ENCODE measurements at regions not wholly inside any gene's neighbourhood (a gene's known extent, or its start where the extent isn't known, plus 50 kb on each side); places are given as distances from the start of the nearest gene placed in this dataset.

DNA sequence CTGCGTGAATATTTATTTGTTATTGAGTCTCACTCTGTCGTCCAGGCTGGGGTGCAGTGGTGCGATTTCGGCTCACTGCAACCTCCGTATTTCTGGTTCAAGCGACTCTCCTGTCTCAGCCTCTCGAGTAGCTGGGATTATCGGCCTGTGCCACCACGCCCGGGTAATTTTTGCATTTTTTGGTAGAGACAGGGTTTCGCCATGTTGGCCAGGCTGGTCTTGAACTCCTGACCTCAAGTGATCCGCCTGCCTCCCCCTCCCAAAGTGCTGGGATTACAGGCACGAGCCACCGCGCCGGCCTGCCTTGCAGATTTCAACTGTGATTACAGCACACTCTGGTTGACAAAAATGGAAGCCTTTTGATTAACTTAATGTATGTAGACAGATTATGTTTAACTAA, 730.0 kb upstream of the VSTM2A start:
- no TSS peak for BruUV-seq (replicated peaks)
- no peaks in the 10 kb centered on the region for H4K20me1 ChIP-seq (ENCODE audit: control insufficient read depth, insufficient read depth)
- 46% methylated on average over 16 of the region's 16 CpGs for WGBS (ENCODE audit: insufficient coverage, insufficient replicate concordance, low lambda C conversion rate, missing lambda C conversion rate)
- no peak for FAIRE-seq
- H3K36me3 ChIP-seq (ENCODE audit: control insufficient read depth in 2 of 2, insufficient read depth in 2 of 2, low read length in 1 of 2): no peaks in the 10 kb centered on the region
- POLR2A ChIA-PET: no interaction called here
- TF ChIP-seq EGR1 (IDR thresholded peaks at IDR 0.05; ENCODE audit: borderline replicate concordance in 1 of 2, low read depth in 2 of 2, low read length in 2 of 2): no peak
- TF ChIP-seq, protein P1, sequence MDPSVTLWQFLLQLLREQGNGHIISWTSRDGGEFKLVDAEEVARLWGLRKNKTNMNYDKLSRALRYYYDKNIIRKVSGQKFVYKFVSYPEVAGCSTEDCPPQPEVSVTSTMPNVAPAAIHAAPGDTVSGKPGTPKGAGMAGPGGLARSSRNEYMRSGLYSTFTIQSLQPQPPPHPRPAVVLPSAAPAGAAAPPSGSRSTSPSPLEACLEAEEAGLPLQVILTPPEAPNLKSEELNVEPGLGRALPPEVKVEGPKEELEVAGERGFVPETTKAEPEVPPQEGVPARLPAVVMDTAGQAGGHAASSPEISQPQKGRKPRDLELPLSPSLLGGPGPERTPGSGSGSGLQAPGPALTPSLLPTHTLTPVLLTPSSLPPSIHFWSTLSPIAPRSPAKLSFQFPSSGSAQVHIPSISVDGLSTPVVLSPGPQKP (IDR thresholded peaks at IDR 0.05; ENCODE audit: low read depth, low read length): no peak
- TF ChIP-seq NFYB (IDR thresholded peaks at IDR 0.05; ENCODE audit: insufficient read depth, low read depth, low read length): no peak
- no peak for TF ChIP-seq RFX5 (IDR thresholded peaks at IDR 0.05; ENCODE audit: low read depth, low read length)
- no peak for TF ChIP-seq RCOR1 (conservative IDR thresholded peaks at IDR 0.05; ENCODE audit: low read depth, low read length)
- TF ChIP-seq FOS (IDR thresholded peaks at IDR 0.05; ENCODE audit: borderline replicate concordance, extremely low read depth, insufficient read length): no peak
- H3K9me3 ChIP-seq (replicated peaks; ENCODE audit: control insufficient read depth, insufficient read depth, low read length): no peaks in the 10 kb centered on the region
- H3K4me2 ChIP-seq (ENCODE audit: control insufficient read depth, insufficient read depth): no peak overlapping the region
- SMC1A ChIA-PET (ENCODE audit: uncharacterized antibody, unreplicated experiment): no interaction called here
- H3K9ac ChIP-seq (ENCODE audit: control insufficient read depth, insufficient read depth, low read length): no peak overlapping the region
- H3K4me1 ChIP-seq (ENCODE audit: control insufficient read depth, insufficient read depth, low read length): no peaks in the 10 kb centered on the region
- H3K27me3 ChIP-seq (replicated peaks in 1 of 2; ENCODE audit: control insufficient read depth in 2 of 2, insufficient read depth in 2 of 2, low read length in 1 of 2): no peaks in the 10 kb centered on the region
- CTCF ChIA-PET: no interaction called here
- no peak for ATAC-seq
- no peak overlapping the region for H3K27ac ChIP-seq (ENCODE audit: control insufficient read depth, insufficient read depth)
- in situ Hi-C loops (cut with MboI) (no loop called here), intact Hi-C loops (cut with micrococcal nuclease; ENCODE audit: unreplicated experiment) (no loop called here)
- RAD21 ChIA-PET (ENCODE audit: unreplicated experiment): no interaction called here
- DNase-seq (ENCODE audit: low read depth, low spot score): no peak
- no peak overlapping the region for H3K4me3 ChIP-seq
- no peaks in the 10 kb centered on the region for H3K79me2 ChIP-seq (ENCODE audit: control insufficient read depth, insufficient read depth, low read length)
- no peak overlapping the region for H2AFZ ChIP-seq (ENCODE audit: control insufficient read depth, low read depth, low read length)

DNA sequence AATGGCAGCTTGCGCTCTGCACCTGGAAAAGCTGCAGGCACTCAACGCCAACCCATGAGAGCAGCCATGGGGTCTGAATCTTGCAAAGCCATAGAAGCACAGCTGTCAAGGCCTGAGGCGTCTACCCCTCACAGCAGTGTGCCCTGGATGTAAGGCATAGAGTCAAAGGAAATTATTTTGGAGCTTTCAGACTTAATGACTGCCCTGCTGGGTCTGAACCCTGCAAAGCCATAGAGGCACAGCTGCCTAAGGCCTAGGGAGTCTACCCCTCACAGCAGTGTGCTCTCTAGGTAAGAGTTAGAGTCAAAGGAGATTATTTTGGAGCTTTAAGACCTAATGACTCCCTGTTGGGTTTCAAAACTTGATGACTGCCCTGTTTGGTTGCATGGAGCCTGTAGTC, 706.9 kb upstream of the VSTM2A start:
- no TSS peak for BruUV-seq (replicated peaks)
- ChIA-PET SMC1A (ENCODE audit: uncharacterized antibody, unreplicated experiment) (no interaction called here), RAD21 (ENCODE audit: unreplicated experiment) (no interaction called here), CTCF (no interaction called here), POLR2A (no interaction called here)
- Histone ChIP-seq H3K79me2 (ENCODE audit: control insufficient read depth, insufficient read depth, low read length) (no peaks in the 10 kb centered on the region), H3K9me3 (replicated peaks; ENCODE audit: control insufficient read depth, insufficient read depth, low read length) (no peaks in the 10 kb centered on the region), H3K4me3 (no peak overlapping the region), H4K20me1 (ENCODE audit: control insufficient read depth, insufficient read depth) (no peaks in the 10 kb centered on the region), H3K27me3 (replicated peaks in 1 of 2; ENCODE audit: control insufficient read depth in 2 of 2, insufficient read depth in 2 of 2, low read length in 1 of 2) (no peaks in the 10 kb centered on the region), H3K27ac (ENCODE audit: control insufficient read depth, insufficient read depth) (no peak overlapping the region), H3K36me3 (ENCODE audit: control insufficient read depth in 2 of 2, insufficient read depth in 2 of 2, low read length in 1 of 2) (no peaks in the 10 kb centered on the region), H3K4me2 (ENCODE audit: control insufficient read depth, insufficient read depth) (no peak overlapping the region), H3K4me1 (ENCODE audit: control insufficient read depth, insufficient read depth, low read length) (no peaks in the 10 kb centered on the region), H3K9ac (ENCODE audit: control insufficient read depth, insufficient read depth, low read length) (no peak overlapping the region), H2AFZ (ENCODE audit: control insufficient read depth, low read depth, low read length) (no peak overlapping the region)
- in situ Hi-C loops (cut with MboI) (no loop called here), intact Hi-C loops (cut with micrococcal nuclease; ENCODE audit: unreplicated experiment) (no loop called here)
- DNase-seq (ENCODE audit: low read depth, low spot score) (no peak), FAIRE-seq (no peak), ATAC-seq (no peak)
- WGBS (ENCODE audit: insufficient coverage, insufficient replicate concordance, low lambda C conversion rate, missing lambda C conversion rate): 31% methylated on average over 3 of the region's 3 CpGs
- TF ChIP-seq EZH2 (IDR thresholded peaks at IDR 0.05; ENCODE audit: borderline replicate concordance, control insufficient read depth, low read depth, low read length) (no peak), CBX5 (IDR thresholded peaks at IDR 0.05; ENCODE audit: low read depth) (no peak), HCFC1 (IDR thresholded peaks at IDR 0.05; ENCODE audit: low read length) (no peak), ZNF24 (IDR thresholded peaks at IDR 0.05) (no peak)
- TF ChIP-seq, protein P2, sequence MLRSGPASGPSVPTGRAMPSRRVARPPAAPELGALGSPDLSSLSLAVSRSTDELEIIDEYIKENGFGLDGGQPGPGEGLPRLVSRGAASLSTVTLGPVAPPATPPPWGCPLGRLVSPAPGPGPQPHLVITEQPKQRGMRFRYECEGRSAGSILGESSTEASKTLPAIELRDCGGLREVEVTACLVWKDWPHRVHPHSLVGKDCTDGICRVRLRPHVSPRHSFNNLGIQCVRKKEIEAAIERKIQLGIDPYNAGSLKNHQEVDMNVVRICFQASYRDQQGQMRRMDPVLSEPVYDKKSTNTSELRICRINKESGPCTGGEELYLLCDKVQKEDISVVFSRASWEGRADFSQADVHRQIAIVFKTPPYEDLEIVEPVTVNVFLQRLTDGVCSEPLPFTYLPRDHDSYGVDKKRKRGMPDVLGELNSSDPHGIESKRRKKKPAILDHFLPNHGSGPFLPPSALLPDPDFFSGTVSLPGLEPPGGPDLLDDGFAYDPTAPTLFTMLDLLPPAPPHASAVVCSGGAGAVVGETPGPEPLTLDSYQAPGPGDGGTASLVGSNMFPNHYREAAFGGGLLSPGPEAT (IDR thresholded peaks at IDR 0.05; ENCODE audit: low read depth): no peak
- TF ChIP-seq, protein P3, sequence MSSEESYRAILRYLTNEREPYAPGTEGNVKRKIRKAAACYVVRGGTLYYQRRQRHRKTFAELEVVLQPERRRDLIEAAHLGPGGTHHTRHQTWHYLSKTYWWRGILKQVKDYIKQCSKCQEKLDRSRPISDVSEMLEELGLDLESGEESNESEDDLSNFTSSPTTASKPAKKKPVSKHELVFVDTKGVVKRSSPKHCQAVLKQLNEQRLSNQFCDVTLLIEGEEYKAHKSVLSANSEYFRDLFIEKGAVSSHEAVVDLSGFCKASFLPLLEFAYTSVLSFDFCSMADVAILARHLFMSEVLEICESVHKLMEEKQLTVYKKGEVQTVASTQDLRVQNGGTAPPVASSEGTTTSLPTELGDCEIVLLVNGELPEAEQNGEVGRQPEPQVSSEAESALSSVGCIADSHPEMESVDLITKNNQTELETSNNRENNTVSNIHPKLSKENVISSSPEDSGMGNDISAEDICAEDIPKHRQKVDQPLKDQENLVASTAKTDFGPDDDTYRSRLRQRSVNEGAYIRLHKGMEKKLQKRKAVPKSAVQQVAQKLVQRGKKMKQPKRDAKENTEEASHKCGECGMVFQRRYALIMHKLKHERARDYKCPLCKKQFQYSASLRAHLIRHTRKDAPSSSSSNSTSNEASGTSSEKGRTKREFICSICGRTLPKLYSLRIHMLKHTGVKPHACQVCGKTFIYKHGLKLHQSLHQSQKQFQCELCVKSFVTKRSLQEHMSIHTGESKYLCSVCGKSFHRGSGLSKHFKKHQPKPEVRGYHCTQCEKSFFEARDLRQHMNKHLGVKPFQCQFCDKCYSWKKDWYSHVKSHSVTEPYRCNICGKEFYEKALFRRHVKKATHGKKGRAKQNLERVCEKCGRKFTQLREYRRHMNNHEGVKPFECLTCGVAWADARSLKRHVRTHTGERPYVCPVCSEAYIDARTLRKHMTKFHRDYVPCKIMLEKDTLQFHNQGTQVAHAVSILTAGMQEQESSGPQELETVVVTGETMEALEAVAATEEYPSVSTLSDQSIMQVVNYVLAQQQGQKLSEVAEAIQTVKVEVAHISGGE (CRISPR knock-in tag; IDR thresholded peaks at IDR 0.05): no peak

Measured in GM12878 (cell line).